Astrocyte (in vitro differentiated cells and primary cell): ENCODE measurements at regions not wholly inside any gene's neighbourhood (a gene's known extent, or its start where the extent isn't known, plus 50 kb on each side); places are given as distances from the start of the nearest gene placed in this dataset.

Source experiments
- DNase-seq: peaks from one replicate; pipeline ENCODE4 v3.0.0-alpha.2; 2010; ENCODE audit warnings: low read depth
- FAIRE-seq: peaks from 2 replicates; lab custom pipeline; 2011; peaks lifted over from hg19 to GRCh38; lab: Jason Lieb, UNC
- H2AFZ ChIP-seq: 2 replicates; pipeline ENCODE4 v1.6.0; 2012; ENCODE audit warnings: low read depth, low read length, inconsistent platforms
- H3K27ac ChIP-seq: 2 replicates; pipeline ENCODE4 v1.5.1; 2011; ENCODE audit warnings: low read depth, low read length, inconsistent platforms
- H3K27me3 ChIP-seq: 2 replicates; pipeline ENCODE4 v1.6.0; 2011; ENCODE audit warnings: low read length, inconsistent platforms; ENCODE audit not compliant: insufficient read depth
- H3K36me3 ChIP-seq: 2 replicates; pipeline ENCODE4 v1.5.1; 2011; ENCODE audit warnings: low read length, inconsistent platforms; ENCODE audit not compliant: insufficient read depth
- H3K4me1 ChIP-seq: 2 replicates; pipeline ENCODE4 v1.5.1; 2011; ENCODE audit warnings: low read length, inconsistent platforms; ENCODE audit not compliant: insufficient read depth
- H3K4me2 ChIP-seq: 2 replicates; pipeline ENCODE4 v1.6.0; 2012; ENCODE audit warnings: low read length, inconsistent platforms
- H3K4me3 ChIP-seq: 2 replicates; pipeline ENCODE4 v1.5.1; 2011; ENCODE audit warnings: low read depth, mild to moderate bottlenecking, low read length, inconsistent platforms; ENCODE audit not compliant: insufficient read depth
- H3K79me2 ChIP-seq: 2 replicates; pipeline ENCODE4 v1.6.0; 2012; ENCODE audit warnings: mild to moderate bottlenecking, low read length, inconsistent platforms; ENCODE audit not compliant: insufficient read depth
- H3K9ac ChIP-seq: 2 replicates; pipeline ENCODE4 v1.6.0; 2012; ENCODE audit warnings: mild to moderate bottlenecking, low read length, inconsistent platforms
- H3K9me3 ChIP-seq: 2 replicates; pipeline ENCODE4 v1.5.1; 2012; ENCODE audit warnings: low read depth, mild to moderate bottlenecking, low read length, inconsistent platforms; ENCODE audit not compliant: insufficient read depth
- H4K20me1 ChIP-seq: 2 replicates; pipeline ENCODE4 v1.6.0; 2012; ENCODE audit warnings: low read length, inconsistent platforms; ENCODE audit not compliant: insufficient read depth
- H3K27ac Mint-ChIP-seq: one replicate; pipeline ENCODE4 v1.8.0; 2021; ENCODE audit warnings: mild to moderate bottlenecking, mixed read lengths; ENCODE audit not compliant: unreplicated experiment
- H3K27me3 Mint-ChIP-seq: one replicate; pipeline ENCODE4 v1.8.0; 2021; ENCODE audit warnings: low read depth, mixed read lengths; ENCODE audit not compliant: unreplicated experiment
- H3K36me3 Mint-ChIP-seq: one replicate; pipeline ENCODE4 v1.8.0; 2021; ENCODE audit warnings: low read depth, mixed read lengths; ENCODE audit not compliant: unreplicated experiment
- H3K4me1 Mint-ChIP-seq: one replicate; pipeline ENCODE4 v1.8.0; 2021; ENCODE audit warnings: low read depth, mixed read lengths; ENCODE audit not compliant: unreplicated experiment
- H3K4me3 Mint-ChIP-seq: one replicate; pipeline ENCODE4 v1.8.0; 2021; ENCODE audit warnings: mild to moderate bottlenecking, moderate library complexity, mixed read lengths; ENCODE audit not compliant: unreplicated experiment
- H3K9me3 Mint-ChIP-seq: one replicate; pipeline ENCODE4 v1.8.0; 2021; ENCODE audit warnings: mild to moderate bottlenecking, mixed read lengths; ENCODE audit not compliant: unreplicated experiment
- CTCF ChIP-seq: IDR thresholded peaks from 2 replicates; pipeline ENCODE4 v1.5.1; 2011; ENCODE audit warnings: low read depth, mild to moderate bottlenecking, inconsistent platforms, low read length, moderate library complexity; ENCODE audit not compliant: insufficient read depth
- EZH2 ChIP-seq: IDR thresholded peaks from 2 replicates; pipeline ENCODE4 v1.6.1; 2012; ENCODE audit warnings: mild to moderate bottlenecking, low read length, inconsistent platforms; ENCODE audit not compliant: insufficient read depth

GRCh38 chr3:81936817-81937216 is 175.4 kb upstream of the GBE1 start:
- Mint-ChIP-seq H3K27ac (no peak overlapping the region), H3K4me1 (no peaks in the 10 kb centered on the region), H3K4me3 (no peak overlapping the region), H3K9me3 (no peaks in the 10 kb centered on the region), H3K36me3 (no peaks in the 10 kb centered on the region), H3K27me3 (no peaks in the 10 kb centered on the region)
- Histone ChIP-seq H3K4me1 (no peaks in the 10 kb centered on the region), H3K36me3 (no peaks in the 10 kb centered on the region), H3K27ac (no peak overlapping the region), H3K9me3 (no peaks in the 10 kb centered on the region), H3K9ac (no peak overlapping the region), H3K4me2 (no peak overlapping the region), H3K4me3 (no peak overlapping the region), H2AFZ (no peak overlapping the region), H3K27me3 (no peaks in the 10 kb centered on the region), H4K20me1 (no peaks in the 10 kb centered on the region), H3K79me2 (no peaks in the 10 kb centered on the region)
- TF ChIP-seq EZH2 (no peak), CTCF (no peak)
- FAIRE-seq (no peak), DNase-seq (no peak)

- H3K27ac Mint-ChIP-seq = no peak overlapping the region
- H3K4me1 Mint-ChIP-seq = no peaks in the 10 kb centered on the region
- Histone ChIP-seq H3K9ac (no peak overlapping the region), H3K4me2 (no peak overlapping the region), H3K27me3 (no peaks in the 10 kb centered on the region), H3K36me3 (no peaks in the 10 kb centered on the region), H2AFZ (no peak overlapping the region), H3K4me1 (no peaks in the 10 kb centered on the region), H3K79me2 (no peaks in the 10 kb centered on the region), H3K27ac (no peak overlapping the region), H3K4me3 (no peak overlapping the region), H3K9me3 (no peaks in the 10 kb centered on the region), H4K20me1 (no peaks in the 10 kb centered on the region)
- FAIRE-seq (no peak), DNase-seq (no peak)
- no peaks in the 10 kb centered on the region for H3K9me3 Mint-ChIP-seq
- H3K36me3 Mint-ChIP-seq = no peaks in the 10 kb centered on the region
- TF ChIP-seq CTCF = no peak
- no peak for TF ChIP-seq EZH2
- H3K27me3 Mint-ChIP-seq = no peaks in the 10 kb centered on the region
- no peak overlapping the region for H3K4me3 Mint-ChIP-seq
These were observed 171.2 kb upstream of the GBE1 start for GRCh38 chr3:81932681-81933080.

- H3K4me1 Mint-ChIP-seq = no peaks in the 10 kb centered on the region
- no peak overlapping the region for H3K9ac ChIP-seq
- H2AFZ ChIP-seq = no peak overlapping the region
- H3K9me3 ChIP-seq = no peaks in the 10 kb centered on the region
- no peak overlapping the region for H3K27ac ChIP-seq
- H3K27ac Mint-ChIP-seq = no peak overlapping the region
- no peak overlapping the region for H3K4me2 ChIP-seq
- FAIRE-seq = no peak
- no peaks in the 10 kb centered on the region for H3K4me1 ChIP-seq
- H4K20me1 ChIP-seq = no peaks in the 10 kb centered on the region
- no peaks in the 10 kb centered on the region for H3K36me3 ChIP-seq
- TF ChIP-seq EZH2 (no peak), CTCF (no peak)
- no peak overlapping the region for H3K4me3 ChIP-seq
- no peaks in the 10 kb centered on the region for H3K27me3 Mint-ChIP-seq
- H3K4me3 Mint-ChIP-seq = no peak overlapping the region
- no peak for DNase-seq
- H3K79me2 ChIP-seq = no peaks in the 10 kb centered on the region
- no peaks in the 10 kb centered on the region for H3K36me3 Mint-ChIP-seq
- H3K9me3 Mint-ChIP-seq = no peaks in the 10 kb centered on the region
- H3K27me3 ChIP-seq = no peaks in the 10 kb centered on the region
These were observed 170.1 kb upstream of the GBE1 start for GRCh38 chr3:81931265-81932251.
